Astrocyte (in vitro differentiated cells and primary cell): ENCODE measurements at regions not wholly inside any gene's neighbourhood (a gene's known extent, or its start where the extent isn't known, plus 50 kb on each side); places are given as distances from the start of the nearest gene placed in this dataset.

Experiments used
- DNase-seq: peaks from one replicate; pipeline ENCODE4 v3.0.0-alpha.2; 2010; ENCODE audit warnings: low read depth
- FAIRE-seq: peaks from 2 replicates; lab custom pipeline; 2011; peaks lifted over from hg19 to GRCh38; lab: Jason Lieb, UNC
- H2AFZ ChIP-seq: 2 replicates; pipeline ENCODE4 v1.6.0; 2012; ENCODE audit warnings: low read depth, low read length, inconsistent platforms
- H3K27ac ChIP-seq: 2 replicates; pipeline ENCODE4 v1.5.1; 2011; ENCODE audit warnings: low read depth, low read length, inconsistent platforms
- H3K27me3 ChIP-seq: 2 replicates; pipeline ENCODE4 v1.6.0; 2011; ENCODE audit warnings: low read length, inconsistent platforms; ENCODE audit not compliant: insufficient read depth
- H3K36me3 ChIP-seq: 2 replicates; pipeline ENCODE4 v1.5.1; 2011; ENCODE audit warnings: low read length, inconsistent platforms; ENCODE audit not compliant: insufficient read depth
- H3K4me1 ChIP-seq: 2 replicates; pipeline ENCODE4 v1.5.1; 2011; ENCODE audit warnings: low read length, inconsistent platforms; ENCODE audit not compliant: insufficient read depth
- H3K4me2 ChIP-seq: 2 replicates; pipeline ENCODE4 v1.6.0; 2012; ENCODE audit warnings: low read length, inconsistent platforms
- H3K4me3 ChIP-seq: 2 replicates; pipeline ENCODE4 v1.5.1; 2011; ENCODE audit warnings: low read depth, mild to moderate bottlenecking, low read length, inconsistent platforms; ENCODE audit not compliant: insufficient read depth
- H3K79me2 ChIP-seq: 2 replicates; pipeline ENCODE4 v1.6.0; 2012; ENCODE audit warnings: mild to moderate bottlenecking, low read length, inconsistent platforms; ENCODE audit not compliant: insufficient read depth
- H3K9ac ChIP-seq: 2 replicates; pipeline ENCODE4 v1.6.0; 2012; ENCODE audit warnings: mild to moderate bottlenecking, low read length, inconsistent platforms
- H3K9me3 ChIP-seq: 2 replicates; pipeline ENCODE4 v1.5.1; 2012; ENCODE audit warnings: low read depth, mild to moderate bottlenecking, low read length, inconsistent platforms; ENCODE audit not compliant: insufficient read depth
- H4K20me1 ChIP-seq: 2 replicates; pipeline ENCODE4 v1.6.0; 2012; ENCODE audit warnings: low read length, inconsistent platforms; ENCODE audit not compliant: insufficient read depth
- H3K27ac Mint-ChIP-seq: one replicate; pipeline ENCODE4 v1.8.0; 2021; ENCODE audit warnings: mild to moderate bottlenecking, mixed read lengths; ENCODE audit not compliant: unreplicated experiment
- H3K27me3 Mint-ChIP-seq: one replicate; pipeline ENCODE4 v1.8.0; 2021; ENCODE audit warnings: low read depth, mixed read lengths; ENCODE audit not compliant: unreplicated experiment
- H3K36me3 Mint-ChIP-seq: one replicate; pipeline ENCODE4 v1.8.0; 2021; ENCODE audit warnings: low read depth, mixed read lengths; ENCODE audit not compliant: unreplicated experiment
- H3K4me1 Mint-ChIP-seq: one replicate; pipeline ENCODE4 v1.8.0; 2021; ENCODE audit warnings: low read depth, mixed read lengths; ENCODE audit not compliant: unreplicated experiment
- H3K4me3 Mint-ChIP-seq: one replicate; pipeline ENCODE4 v1.8.0; 2021; ENCODE audit warnings: mild to moderate bottlenecking, moderate library complexity, mixed read lengths; ENCODE audit not compliant: unreplicated experiment
- H3K9me3 Mint-ChIP-seq: one replicate; pipeline ENCODE4 v1.8.0; 2021; ENCODE audit warnings: mild to moderate bottlenecking, mixed read lengths; ENCODE audit not compliant: unreplicated experiment
- CTCF ChIP-seq: IDR thresholded peaks from 2 replicates; pipeline ENCODE4 v1.5.1; 2011; ENCODE audit warnings: low read depth, mild to moderate bottlenecking, inconsistent platforms, low read length, moderate library complexity; ENCODE audit not compliant: insufficient read depth
- EZH2 ChIP-seq: IDR thresholded peaks from 2 replicates; pipeline ENCODE4 v1.6.1; 2012; ENCODE audit warnings: mild to moderate bottlenecking, low read length, inconsistent platforms; ENCODE audit not compliant: insufficient read depth

GRCh38 chr6:80438772-80439171, 332.3 kb downstream of the BCKDHB start:
- Mint-ChIP-seq H3K27ac (peak overlapping the region; percentile 90), H3K4me3 (no peak overlapping the region), H3K27me3 (no peaks in the 10 kb centered on the region), H3K4me1 (peaks cover 27% of the 10 kb centered on the region), H3K9me3 (no peaks in the 10 kb centered on the region), H3K36me3 (no peaks in the 10 kb centered on the region)
- Histone ChIP-seq H3K36me3 (no peaks in the 10 kb centered on the region), H3K9me3 (no peaks in the 10 kb centered on the region), H3K4me1 (peaks cover 24% of the 10 kb centered on the region), H4K20me1 (no peaks in the 10 kb centered on the region), H2AFZ (no peak overlapping the region), H3K4me2 (peak overlapping the region; percentile 54), H3K9ac (peak overlapping the region; percentile 26), H3K4me3 (no peak overlapping the region), H3K27ac (peak overlapping the region; percentile 69), H3K79me2 (no peaks in the 10 kb centered on the region), H3K27me3 (no peaks in the 10 kb centered on the region)
- peak; percentile 100 for FAIRE-seq
- TF ChIP-seq CTCF, result no peak
- TF ChIP-seq EZH2, result no peak
- DNase-seq, result peak; percentile 87

GRCh38 chr6:80437801-80438200, 331.3 kb downstream of the BCKDHB start:
- Histone ChIP-seq H2AFZ (no peak overlapping the region), H4K20me1 (no peaks in the 10 kb centered on the region), H3K4me1 (peaks cover 23% of the 10 kb centered on the region), H3K36me3 (no peaks in the 10 kb centered on the region), H3K9me3 (no peaks in the 10 kb centered on the region), H3K4me2 (no peak overlapping the region), H3K9ac (no peak overlapping the region), H3K79me2 (no peaks in the 10 kb centered on the region), H3K27me3 (no peaks in the 10 kb centered on the region), H3K4me3 (no peak overlapping the region), H3K27ac (peak overlapping the region; percentile 10)
- Mint-ChIP-seq H3K27ac (no peak overlapping the region), H3K4me3 (no peak overlapping the region), H3K9me3 (no peaks in the 10 kb centered on the region), H3K36me3 (no peaks in the 10 kb centered on the region), H3K4me1 (peaks cover 30% of the 10 kb centered on the region), H3K27me3 (no peaks in the 10 kb centered on the region)
- no peak for FAIRE-seq
- no peak for DNase-seq
- no peak for TF ChIP-seq CTCF

- H2AFZ ChIP-seq, result no peak overlapping the region
- H3K36me3 ChIP-seq, result no peaks in the 10 kb centered on the region
- no peaks in the 10 kb centered on the region for H3K9me3 ChIP-seq
- no peak overlapping the region for H3K4me3 ChIP-seq
- H3K79me2 ChIP-seq, result no peaks in the 10 kb centered on the region
- H3K4me2 ChIP-seq, result no peak overlapping the region
- Mint-ChIP-seq H3K27ac (no peak overlapping the region), H3K27me3 (no peaks in the 10 kb centered on the region), H3K4me3 (no peak overlapping the region), H3K9me3 (peaks cover 1% of the 10 kb centered on the region), H3K36me3 (no peaks in the 10 kb centered on the region), H3K4me1 (peaks cover 24% of the 10 kb centered on the region)
- H3K27me3 ChIP-seq, result no peaks in the 10 kb centered on the region
- no peak overlapping the region for H3K9ac ChIP-seq
- peak; percentile 55 for FAIRE-seq
- peaks cover 19% of the 10 kb centered on the region for H3K4me1 ChIP-seq
- H3K27ac ChIP-seq, result no peak overlapping the region
- TF ChIP-seq EZH2, result no peak
- TF ChIP-seq CTCF, result no peak
- peak; percentile 81 for DNase-seq
- no peaks in the 10 kb centered on the region for H4K20me1 ChIP-seq
These were observed 330.8 kb downstream of the BCKDHB start for GRCh38 chr6:80437221-80437620.
